ENCODE measurements at regions not wholly inside any gene's neighbourhood (a gene's known extent, or its start where the extent isn't known, plus 50 kb on each side); places are given as distances from the start of the nearest gene placed in this dataset.

DNA sequence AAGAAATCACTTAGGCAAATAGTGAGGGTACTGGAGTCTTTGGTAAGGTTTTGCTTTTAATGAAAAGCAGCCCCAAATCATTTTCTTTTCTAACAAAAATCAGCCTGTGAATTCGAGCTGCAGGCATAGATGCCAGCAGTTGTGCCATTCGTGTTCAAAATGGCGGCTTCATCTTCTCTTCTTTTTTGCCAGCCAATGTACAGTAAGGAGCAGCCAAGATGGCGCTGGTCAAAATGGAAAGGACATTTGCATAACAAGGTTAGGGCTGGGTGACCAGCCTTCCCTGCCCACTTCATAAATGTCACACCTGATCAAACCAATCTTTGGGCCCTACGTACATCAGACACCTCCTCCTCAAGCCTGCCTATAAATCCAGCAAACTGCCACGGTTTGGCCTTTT, 100.2 kb upstream of the RGS1 start:
- no peaks in the 10 kb centered on the region for H3K36me3 ChIP-seq (ENCODE audit: control insufficient read depth in 2 of 2, insufficient read depth in 1 of 2, low read length in 2 of 2)
- H3K4me1 ChIP-seq (ENCODE audit: control insufficient read depth, insufficient read depth, low read length): no peaks in the 10 kb centered on the region
- ChIA-PET CTCF (interaction anchor here (0.6 to 3.0 kb wide), 6 partner anchors 104 to 992 kb away, joined by 3 to 15 read pairs (median 8); no protein-coding TSS in a partner anchor), POLR2A (no interaction called here)
- TF ChIP-seq ZNF623 (tag by site-specific recombination; IDR thresholded peaks at IDR 0.05) (no peak), ZNF777 (tag by site-specific recombination; IDR thresholded peaks at IDR 0.05; ENCODE audit: borderline replicate concordance) (no peak), ZNF112 (tag by site-specific recombination; IDR thresholded peaks at IDR 0.05) (no peak), ZNF621 (tag by site-specific recombination; IDR thresholded peaks at IDR 0.05) (no peak), ZNF138 (tag by site-specific recombination; IDR thresholded peaks at IDR 0.05; ENCODE audit: borderline replicate concordance) (no peak), ZNF16 (tag by site-specific recombination; IDR thresholded peaks at IDR 0.05; ENCODE audit: low read depth) (no peak)
- TF ChIP-seq, protein P1, sequence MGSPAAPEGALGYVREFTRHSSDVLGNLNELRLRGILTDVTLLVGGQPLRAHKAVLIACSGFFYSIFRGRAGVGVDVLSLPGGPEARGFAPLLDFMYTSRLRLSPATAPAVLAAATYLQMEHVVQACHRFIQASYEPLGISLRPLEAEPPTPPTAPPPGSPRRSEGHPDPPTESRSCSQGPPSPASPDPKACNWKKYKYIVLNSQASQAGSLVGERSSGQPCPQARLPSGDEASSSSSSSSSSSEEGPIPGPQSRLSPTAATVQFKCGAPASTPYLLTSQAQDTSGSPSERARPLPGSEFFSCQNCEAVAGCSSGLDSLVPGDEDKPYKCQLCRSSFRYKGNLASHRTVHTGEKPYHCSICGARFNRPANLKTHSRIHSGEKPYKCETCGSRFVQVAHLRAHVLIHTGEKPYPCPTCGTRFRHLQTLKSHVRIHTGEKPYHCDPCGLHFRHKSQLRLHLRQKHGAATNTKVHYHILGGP (tag by site-specific recombination; IDR thresholded peaks at IDR 0.05): no peak
- no peaks in the 10 kb centered on the region for H3K9me3 ChIP-seq (ENCODE audit: control insufficient read depth, insufficient read depth, low read depth, low read length)
- H3K27ac ChIP-seq (ENCODE audit: extremely low read depth, low read depth, low read length): no peak overlapping the region
- H3K4me3 ChIP-seq (ENCODE audit: low read depth, low read length): no peak overlapping the region

DNA sequence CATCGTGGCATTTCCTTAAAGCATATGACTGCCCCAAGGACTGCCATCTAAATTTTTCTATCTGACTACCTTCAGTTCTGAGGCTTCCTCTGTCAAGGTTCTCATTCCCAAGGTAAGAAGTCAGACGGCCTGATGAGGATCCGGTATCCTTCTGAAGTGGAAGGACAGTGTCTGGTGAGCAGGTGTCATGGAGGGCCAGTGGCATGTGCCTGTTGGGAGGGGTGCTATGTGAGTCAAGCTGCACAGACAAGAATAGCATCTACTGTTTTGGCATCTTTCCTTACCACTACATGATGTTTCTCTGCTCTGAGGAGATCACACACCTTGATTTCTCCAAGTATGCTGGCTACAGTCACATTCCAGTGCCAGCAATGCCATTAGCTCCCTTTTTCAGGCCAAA, 99.6 kb upstream of the RGS1 start:
- ChIA-PET POLR2A (no interaction called here), CTCF (interaction anchor here (1.8 to 3.0 kb wide), 3 partner anchors 135 to 543 kb away, joined by 4 to 18 read pairs (median 14); no protein-coding TSS in a partner anchor)
- Histone ChIP-seq H3K9me3 (ENCODE audit: control insufficient read depth, insufficient read depth, low read depth, low read length) (no peaks in the 10 kb centered on the region), H3K4me3 (ENCODE audit: low read depth, low read length) (no peak overlapping the region), H3K36me3 (ENCODE audit: control insufficient read depth in 2 of 2, insufficient read depth in 1 of 2, low read length in 2 of 2) (no peaks in the 10 kb centered on the region), H3K4me1 (ENCODE audit: control insufficient read depth, insufficient read depth, low read length) (no peaks in the 10 kb centered on the region), H3K27ac (ENCODE audit: extremely low read depth, low read depth, low read length) (no peak overlapping the region)
- TF ChIP-seq ZNF785 (tag by site-specific recombination; IDR thresholded peaks at IDR 0.05): no peak
- no peak for TF ChIP-seq ZNF341 (tag by site-specific recombination; IDR thresholded peaks at IDR 0.05; ENCODE audit: low read depth)
- TF ChIP-seq, protein P2, sequence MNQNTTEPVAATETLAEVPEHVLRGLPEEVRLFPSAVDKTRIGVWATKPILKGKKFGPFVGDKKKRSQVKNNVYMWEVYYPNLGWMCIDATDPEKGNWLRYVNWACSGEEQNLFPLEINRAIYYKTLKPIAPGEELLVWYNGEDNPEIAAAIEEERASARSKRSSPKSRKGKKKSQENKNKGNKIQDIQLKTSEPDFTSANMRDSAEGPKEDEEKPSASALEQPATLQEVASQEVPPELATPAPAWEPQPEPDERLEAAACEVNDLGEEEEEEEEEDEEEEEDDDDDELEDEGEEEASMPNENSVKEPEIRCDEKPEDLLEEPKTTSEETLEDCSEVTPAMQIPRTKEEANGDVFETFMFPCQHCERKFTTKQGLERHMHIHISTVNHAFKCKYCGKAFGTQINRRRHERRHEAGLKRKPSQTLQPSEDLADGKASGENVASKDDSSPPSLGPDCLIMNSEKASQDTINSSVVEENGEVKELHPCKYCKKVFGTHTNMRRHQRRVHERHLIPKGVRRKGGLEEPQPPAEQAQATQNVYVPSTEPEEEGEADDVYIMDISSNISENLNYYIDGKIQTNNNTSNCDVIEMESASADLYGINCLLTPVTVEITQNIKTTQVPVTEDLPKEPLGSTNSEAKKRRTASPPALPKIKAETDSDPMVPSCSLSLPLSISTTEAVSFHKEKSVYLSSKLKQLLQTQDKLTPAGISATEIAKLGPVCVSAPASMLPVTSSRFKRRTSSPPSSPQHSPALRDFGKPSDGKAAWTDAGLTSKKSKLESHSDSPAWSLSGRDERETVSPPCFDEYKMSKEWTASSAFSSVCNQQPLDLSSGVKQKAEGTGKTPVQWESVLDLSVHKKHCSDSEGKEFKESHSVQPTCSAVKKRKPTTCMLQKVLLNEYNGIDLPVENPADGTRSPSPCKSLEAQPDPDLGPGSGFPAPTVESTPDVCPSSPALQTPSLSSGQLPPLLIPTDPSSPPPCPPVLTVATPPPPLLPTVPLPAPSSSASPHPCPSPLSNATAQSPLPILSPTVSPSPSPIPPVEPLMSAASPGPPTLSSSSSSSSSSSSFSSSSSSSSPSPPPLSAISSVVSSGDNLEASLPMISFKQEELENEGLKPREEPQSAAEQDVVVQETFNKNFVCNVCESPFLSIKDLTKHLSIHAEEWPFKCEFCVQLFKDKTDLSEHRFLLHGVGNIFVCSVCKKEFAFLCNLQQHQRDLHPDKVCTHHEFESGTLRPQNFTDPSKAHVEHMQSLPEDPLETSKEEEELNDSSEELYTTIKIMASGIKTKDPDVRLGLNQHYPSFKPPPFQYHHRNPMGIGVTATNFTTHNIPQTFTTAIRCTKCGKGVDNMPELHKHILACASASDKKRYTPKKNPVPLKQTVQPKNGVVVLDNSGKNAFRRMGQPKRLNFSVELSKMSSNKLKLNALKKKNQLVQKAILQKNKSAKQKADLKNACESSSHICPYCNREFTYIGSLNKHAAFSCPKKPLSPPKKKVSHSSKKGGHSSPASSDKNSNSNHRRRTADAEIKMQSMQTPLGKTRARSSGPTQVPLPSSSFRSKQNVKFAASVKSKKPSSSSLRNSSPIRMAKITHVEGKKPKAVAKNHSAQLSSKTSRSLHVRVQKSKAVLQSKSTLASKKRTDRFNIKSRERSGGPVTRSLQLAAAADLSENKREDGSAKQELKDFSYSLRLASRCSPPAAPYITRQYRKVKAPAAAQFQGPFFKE (tag by site-specific recombination; IDR thresholded peaks at IDR 0.05; ENCODE audit: borderline replicate concordance): no peak
- no peak for TF ChIP-seq ZNF433 (tag by site-specific recombination; IDR thresholded peaks at IDR 0.05; ENCODE audit: low read depth)
- no peak for TF ChIP-seq ZNF792 (tag by site-specific recombination; IDR thresholded peaks at IDR 0.05)
- TF ChIP-seq, protein P3, sequence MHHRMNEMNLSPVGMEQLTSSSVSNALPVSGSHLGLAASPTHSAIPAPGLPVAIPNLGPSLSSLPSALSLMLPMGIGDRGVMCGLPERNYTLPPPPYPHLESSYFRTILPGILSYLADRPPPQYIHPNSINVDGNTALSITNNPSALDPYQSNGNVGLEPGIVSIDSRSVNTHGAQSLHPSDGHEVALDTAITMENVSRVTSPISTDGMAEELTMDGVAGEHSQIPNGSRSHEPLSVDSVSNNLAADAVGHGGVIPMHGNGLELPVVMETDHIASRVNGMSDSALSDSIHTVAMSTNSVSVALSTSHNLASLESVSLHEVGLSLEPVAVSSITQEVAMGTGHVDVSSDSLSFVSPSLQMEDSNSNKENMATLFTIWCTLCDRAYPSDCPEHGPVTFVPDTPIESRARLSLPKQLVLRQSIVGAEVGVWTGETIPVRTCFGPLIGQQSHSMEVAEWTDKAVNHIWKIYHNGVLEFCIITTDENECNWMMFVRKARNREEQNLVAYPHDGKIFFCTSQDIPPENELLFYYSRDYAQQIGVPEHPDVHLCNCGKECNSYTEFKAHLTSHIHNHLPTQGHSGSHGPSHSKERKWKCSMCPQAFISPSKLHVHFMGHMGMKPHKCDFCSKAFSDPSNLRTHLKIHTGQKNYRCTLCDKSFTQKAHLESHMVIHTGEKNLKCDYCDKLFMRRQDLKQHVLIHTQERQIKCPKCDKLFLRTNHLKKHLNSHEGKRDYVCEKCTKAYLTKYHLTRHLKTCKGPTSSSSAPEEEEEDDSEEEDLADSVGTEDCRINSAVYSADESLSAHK (tag by site-specific recombination; IDR thresholded peaks at IDR 0.05): no peak
- TF ChIP-seq ZNF747 (tag by site-specific recombination; IDR thresholded peaks at IDR 0.05): no peak
- TF ChIP-seq, protein P4, sequence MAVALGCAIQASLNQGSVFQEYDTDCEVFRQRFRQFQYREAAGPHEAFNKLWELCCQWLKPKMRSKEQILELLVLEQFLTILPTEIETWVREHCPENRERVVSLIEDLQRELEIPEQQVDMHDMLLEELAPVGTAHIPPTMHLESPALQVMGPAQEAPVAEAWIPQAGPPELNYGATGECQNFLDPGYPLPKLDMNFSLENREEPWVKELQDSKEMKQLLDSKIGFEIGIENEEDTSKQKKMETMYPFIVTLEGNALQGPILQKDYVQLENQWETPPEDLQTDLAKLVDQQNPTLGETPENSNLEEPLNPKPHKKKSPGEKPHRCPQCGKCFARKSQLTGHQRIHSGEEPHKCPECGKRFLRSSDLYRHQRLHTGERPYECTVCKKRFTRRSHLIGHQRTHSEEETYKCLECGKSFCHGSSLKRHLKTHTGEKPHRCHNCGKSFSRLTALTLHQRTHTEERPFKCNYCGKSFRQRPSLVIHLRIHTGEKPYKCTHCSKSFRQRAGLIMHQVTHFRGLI (tag by site-specific recombination; IDR thresholded peaks at IDR 0.05): no peak
- TF ChIP-seq, protein P5, sequence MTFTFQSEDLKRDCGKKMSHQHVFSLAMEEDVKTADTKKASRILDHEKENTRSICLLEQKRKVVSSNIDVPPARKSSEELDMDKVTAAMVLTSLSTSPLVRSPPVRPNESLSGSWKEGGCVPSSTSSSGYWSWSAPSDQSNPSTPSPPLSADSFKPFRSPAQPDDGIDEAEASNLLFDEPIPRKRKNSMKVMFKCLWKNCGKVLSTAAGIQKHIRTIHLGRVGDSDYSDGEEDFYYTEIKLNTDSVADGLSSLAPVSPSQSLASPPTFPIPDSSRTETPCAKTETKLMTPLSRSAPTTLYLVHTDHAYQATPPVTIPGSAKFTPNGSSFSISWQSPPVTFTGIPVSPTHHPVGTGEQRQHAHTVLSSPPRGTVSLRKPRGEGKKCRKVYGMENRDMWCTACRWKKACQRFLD (tag by site-specific recombination; IDR thresholded peaks at IDR 0.05): no peak
- TF ChIP-seq ZNF2 (tag by site-specific recombination; IDR thresholded peaks at IDR 0.05): no peak
- no peak for TF ChIP-seq ZNF600 (tag by site-specific recombination; IDR thresholded peaks at IDR 0.05)
- no peak for TF ChIP-seq WT1 (tag by site-specific recombination; IDR thresholded peaks at IDR 0.05)
- TF ChIP-seq ZEB2 (tag by site-specific recombination; IDR thresholded peaks at IDR 0.05): no peak
- TF ChIP-seq, protein P6, sequence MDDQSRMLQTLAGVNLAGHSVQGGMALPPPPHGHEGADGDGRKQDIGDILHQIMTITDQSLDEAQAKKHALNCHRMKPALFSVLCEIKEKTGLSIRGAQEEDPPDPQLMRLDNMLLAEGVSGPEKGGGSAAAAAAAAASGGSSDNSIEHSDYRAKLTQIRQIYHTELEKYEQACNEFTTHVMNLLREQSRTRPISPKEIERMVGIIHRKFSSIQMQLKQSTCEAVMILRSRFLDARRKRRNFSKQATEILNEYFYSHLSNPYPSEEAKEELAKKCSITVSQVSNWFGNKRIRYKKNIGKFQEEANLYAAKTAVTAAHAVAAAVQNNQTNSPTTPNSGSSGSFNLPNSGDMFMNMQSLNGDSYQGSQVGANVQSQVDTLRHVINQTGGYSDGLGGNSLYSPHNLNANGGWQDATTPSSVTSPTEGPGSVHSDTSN (CRISPR knock-in tag; IDR thresholded peaks at IDR 0.05): no peak
- TF ChIP-seq MZF1 (tag by site-specific recombination; IDR thresholded peaks at IDR 0.05; ENCODE audit: borderline replicate concordance): no peak
